ENCODE measurements at regions not wholly inside any gene's neighbourhood (a gene's known extent, or its start where the extent isn't known, plus 50 kb on each side); places are given as distances from the start of the nearest gene placed in this dataset.

DNA sequence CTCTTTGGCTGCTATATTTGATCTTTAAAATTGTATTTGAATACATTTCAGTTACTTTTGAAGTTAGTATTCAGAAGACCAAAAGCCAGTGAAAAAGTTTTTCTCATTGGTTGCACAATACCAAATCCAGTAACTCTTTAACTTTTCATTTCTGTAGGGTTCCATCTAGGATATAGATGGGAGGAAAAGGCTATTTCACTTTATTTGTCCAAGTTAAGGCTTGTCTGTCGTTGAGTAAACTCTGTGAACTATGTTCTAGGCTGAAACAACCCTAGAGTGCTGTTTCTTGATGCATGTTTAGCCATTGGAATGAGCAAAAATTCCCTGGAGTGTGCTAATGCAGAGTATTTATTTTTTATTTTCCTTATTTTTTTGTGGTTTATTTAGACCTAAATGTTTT is 834.7 kb upstream of the KCND2 start:
- FAIRE-seq (no peak), DNase-seq (ENCODE audit: low read depth, low spot score) (no peak)
- Histone ChIP-seq H3K9me3 (ENCODE audit: control insufficient read depth, low read depth, low read length) (no peaks in the 10 kb centered on the region), H3K4me3 (ENCODE audit: control insufficient read depth in 2 of 3, extremely low read depth in 1 of 3, insufficient read depth in 2 of 3, low read depth in 1 of 3, low read length in 3 of 3) (no peak overlapping the region), H3K4me2 (ENCODE audit: control insufficient read depth, extremely low read depth, insufficient read depth, low read depth, low read length) (no peak overlapping the region), H3K27me3 (ENCODE audit: control insufficient read depth, extremely low read depth, insufficient read depth, low read length) (no peaks in the 10 kb centered on the region), H3K4me1 (ENCODE audit: control insufficient read depth, extremely low read depth, insufficient read depth, low read length) (no peaks in the 10 kb centered on the region), H4K20me1 (ENCODE audit: control insufficient read depth, extremely low read depth, insufficient read depth, low read length) (no peaks in the 10 kb centered on the region), H3K9ac (ENCODE audit: control insufficient read depth, extremely low read depth, insufficient read depth, low read length) (no peak overlapping the region), H3K36me3 (ENCODE audit: control insufficient read depth in 2 of 2, extremely low read depth in 1 of 2, insufficient read depth in 2 of 2, low read length in 2 of 2) (no peaks in the 10 kb centered on the region), H3K79me2 (ENCODE audit: control insufficient read depth, insufficient read depth, low read length) (no peaks in the 10 kb centered on the region), H2AFZ (ENCODE audit: control insufficient read depth, low read length) (no peak overlapping the region), H3K9me1 (ENCODE audit: control insufficient read depth, extremely low read depth, insufficient read depth, low read length) (no peaks in the 10 kb centered on the region), H3K27ac (ENCODE audit: control insufficient read depth, insufficient read depth, low read length) (no peak overlapping the region)
- TF ChIP-seq EZH2 (IDR thresholded peaks at IDR 0.05; ENCODE audit: low read length) = no peak
- TF ChIP-seq, protein P1, sequence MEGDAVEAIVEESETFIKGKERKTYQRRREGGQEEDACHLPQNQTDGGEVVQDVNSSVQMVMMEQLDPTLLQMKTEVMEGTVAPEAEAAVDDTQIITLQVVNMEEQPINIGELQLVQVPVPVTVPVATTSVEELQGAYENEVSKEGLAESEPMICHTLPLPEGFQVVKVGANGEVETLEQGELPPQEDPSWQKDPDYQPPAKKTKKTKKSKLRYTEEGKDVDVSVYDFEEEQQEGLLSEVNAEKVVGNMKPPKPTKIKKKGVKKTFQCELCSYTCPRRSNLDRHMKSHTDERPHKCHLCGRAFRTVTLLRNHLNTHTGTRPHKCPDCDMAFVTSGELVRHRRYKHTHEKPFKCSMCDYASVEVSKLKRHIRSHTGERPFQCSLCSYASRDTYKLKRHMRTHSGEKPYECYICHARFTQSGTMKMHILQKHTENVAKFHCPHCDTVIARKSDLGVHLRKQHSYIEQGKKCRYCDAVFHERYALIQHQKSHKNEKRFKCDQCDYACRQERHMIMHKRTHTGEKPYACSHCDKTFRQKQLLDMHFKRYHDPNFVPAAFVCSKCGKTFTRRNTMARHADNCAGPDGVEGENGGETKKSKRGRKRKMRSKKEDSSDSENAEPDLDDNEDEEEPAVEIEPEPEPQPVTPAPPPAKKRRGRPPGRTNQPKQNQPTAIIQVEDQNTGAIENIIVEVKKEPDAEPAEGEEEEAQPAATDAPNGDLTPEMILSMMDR (optimal IDR thresholded peaks at IDR 0.05 in 1 of 3, IDR thresholded peaks at IDR 0.05 in 1 of 3, conservative IDR thresholded peaks at IDR 0.05 in 1 of 3; ENCODE audit: extremely low read depth in 1 of 3, insufficient read depth in 2 of 3, low read length in 3 of 3) = no peak
- dilution Hi-C loops (cut with MboI; ENCODE audit: extremely low pct_ligation_motif_present, low sequenced_read_pairs) = no loop called here

DNA sequence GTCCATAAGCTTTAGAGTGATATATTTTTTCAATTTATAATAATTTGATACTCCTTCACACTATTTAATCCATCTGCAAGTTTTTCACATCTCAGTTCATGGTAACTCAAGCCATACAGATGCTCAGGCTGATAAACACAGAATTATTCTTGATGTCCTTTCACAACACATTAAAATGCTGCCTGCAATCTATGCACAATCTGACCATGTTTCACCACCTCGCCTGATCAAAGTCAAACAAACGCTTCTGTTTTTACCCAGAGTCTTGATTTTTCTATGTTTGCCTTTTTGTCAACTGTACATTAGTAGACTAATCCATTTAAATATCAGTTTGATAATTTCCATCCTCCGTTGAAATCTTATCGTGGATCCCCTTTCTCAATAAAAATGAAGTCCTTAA is 833.8 kb upstream of the KCND2 start:
- TF ChIP-seq EZH2 (IDR thresholded peaks at IDR 0.05; ENCODE audit: low read length) = no peak
- TF ChIP-seq, protein P1 (optimal IDR thresholded peaks at IDR 0.05 in 1 of 3, IDR thresholded peaks at IDR 0.05 in 1 of 3, conservative IDR thresholded peaks at IDR 0.05 in 1 of 3; ENCODE audit: extremely low read depth in 1 of 3, insufficient read depth in 2 of 3, low read length in 3 of 3) = no peak
- dilution Hi-C loops (cut with MboI; ENCODE audit: extremely low pct_ligation_motif_present, low sequenced_read_pairs) = no loop called here
- no peaks in the 10 kb centered on the region for H3K9me3 ChIP-seq (ENCODE audit: control insufficient read depth, low read depth, low read length)

More for the DNA sequence above, 833.8 kb upstream of the KCND2 start:
- no peaks in the 10 kb centered on the region for H4K20me1 ChIP-seq (ENCODE audit: control insufficient read depth, extremely low read depth, insufficient read depth, low read length)
- no peak overlapping the region for H3K4me2 ChIP-seq (ENCODE audit: control insufficient read depth, extremely low read depth, insufficient read depth, low read depth, low read length)
- H3K36me3 ChIP-seq (ENCODE audit: control insufficient read depth in 2 of 2, extremely low read depth in 1 of 2, insufficient read depth in 2 of 2, low read length in 2 of 2) = no peaks in the 10 kb centered on the region
- no peaks in the 10 kb centered on the region for H3K27me3 ChIP-seq (ENCODE audit: control insufficient read depth, extremely low read depth, insufficient read depth, low read length)
- no peaks in the 10 kb centered on the region for H3K9me1 ChIP-seq (ENCODE audit: control insufficient read depth, extremely low read depth, insufficient read depth, low read length)
- H2AFZ ChIP-seq (ENCODE audit: control insufficient read depth, low read length) = no peak overlapping the region
- FAIRE-seq = no peak
- no peak overlapping the region for H3K27ac ChIP-seq (ENCODE audit: control insufficient read depth, insufficient read depth, low read length)
- H3K4me1 ChIP-seq (ENCODE audit: control insufficient read depth, extremely low read depth, insufficient read depth, low read length) = no peaks in the 10 kb centered on the region
- no peak overlapping the region for H3K4me3 ChIP-seq (ENCODE audit: control insufficient read depth in 2 of 3, extremely low read depth in 1 of 3, insufficient read depth in 2 of 3, low read depth in 1 of 3, low read length in 3 of 3)
- H3K9ac ChIP-seq (ENCODE audit: control insufficient read depth, extremely low read depth, insufficient read depth, low read length) = no peak overlapping the region
- DNase-seq (ENCODE audit: low read depth, low spot score) = no peak
- H3K79me2 ChIP-seq (ENCODE audit: control insufficient read depth, insufficient read depth, low read length) = no peaks in the 10 kb centered on the region

All from keratinocyte (primary cell).